SK-N-SH (cell line): ENCODE measurements at regions not wholly inside any gene's neighbourhood (a gene's known extent, or its start where the extent isn't known, plus 50 kb on each side); places are given as distances from the start of the nearest gene placed in this dataset.

Experiments used
- CTCF ChIA-PET: fragments of 300-600, 350-600 bp; formaldehyde crosslinking; extraction: SDS; loops from one replicate; lab custom pipeline; 2021; lab: Yijun Ruan, JAX
- POLR2A ChIA-PET: fragments of 350-600 bp; sonication (Branson Sonifier 250); formaldehyde crosslinking; extraction: SDS; loops from one replicate; lab custom pipeline; 2020; ENCODE audit warnings: antibody characterized with exemption, inconsistent platforms; lab: Yijun Ruan, JAX
- DNase-seq: peaks from one replicate; pipeline ENCODE4 v3.0.0; 2012
- H2AFZ ChIP-seq: fragments of 200-600 bp; sonication (generic); 2 replicates; pipeline ENCODE4 v1.8.1; 2016; ENCODE audit warnings: antibody characterized with exemption, mild to moderate bottlenecking, low read depth
- H3F3A ChIP-seq: fragments of 200-600 bp; sonication (generic); replicated peaks from 2 replicates; pipeline ENCODE3; 2016; ENCODE audit warnings: antibody characterized with exemption, mild to moderate bottlenecking; ENCODE audit not compliant: insufficient read depth
- H3K27ac ChIP-seq, 2 experiments: fragments of 200-500 bp in 1 of 2; fragments of 200-600 bp in 1 of 2; sonication (Bioruptor generic) in 1 of 2; sonication (generic), shearing (Covaris generic) in 1 of 2; 2 replicates each; pipeline versions ENCODE4 v1.5.1 to v1.6.1; 2014 to 2016; ENCODE audit warnings: low read depth in 2 of 2, inconsistent platforms in 1 of 2, low read length in 1 of 2, mild to moderate bottlenecking in 1 of 2, mixed read lengths in 1 of 2
- H3K27me3 ChIP-seq: fragments of 200-600 bp; sonication (generic), shearing (Covaris generic); 2 replicates; pipeline ENCODE4 v1.6.1; 2016; ENCODE audit warnings: mixed run types; ENCODE audit not compliant: insufficient read depth
- H3K36me3 ChIP-seq, 2 experiments: fragments of 200-500 bp in 1 of 2; fragments of 200-600 bp in 1 of 2; sonication (Bioruptor generic) in 1 of 2; sonication (generic) in 1 of 2; replicated peaks in 1 of 2; 2 replicates each; pipeline versions ENCODE3 to v1.5.1; 2014 to 2016; ENCODE audit warnings: low read length in 1 of 2, mild to moderate bottlenecking in 1 of 2; ENCODE audit not compliant: insufficient read depth in 2 of 2, control insufficient read depth in 1 of 2
- H3K4me1 ChIP-seq, 2 experiments: fragments of 200-500 bp in 1 of 2; fragments of 200-600 bp in 1 of 2; sonication (Bioruptor generic) in 1 of 2; sonication (generic), shearing (Covaris generic) in 1 of 2; 2 replicates each; pipeline versions ENCODE4 v1.5.1 to v1.6.1; 2014 to 2016; ENCODE audit warnings: low read depth in 1 of 2, low read length in 1 of 2, mixed run types in 1 of 2; ENCODE audit not compliant: insufficient read depth in 2 of 2, control insufficient read depth in 1 of 2
- H3K4me2 ChIP-seq: fragments of 200-600 bp; sonication (generic), shearing (Covaris generic); 2 replicates; pipeline ENCODE4 v1.6.1; 2017; ENCODE audit warnings: mixed run types
- H3K4me3 ChIP-seq, 2 experiments: fragments of 200-500 bp in 1 of 2; fragments of 200-600 bp in 1 of 2; sonication (Bioruptor generic) in 1 of 2; sonication (generic), shearing (Covaris generic) in 1 of 2; 2 replicates each; pipeline versions ENCODE4 v1.5.1 to v1.8.1; 2014 to 2016; ENCODE audit warnings: low read depth in 2 of 2, inconsistent platforms in 1 of 2, low read length in 1 of 2, mild to moderate bottlenecking in 1 of 2, mixed read lengths in 1 of 2, moderate library complexity in 1 of 2
- H3K79me2 ChIP-seq: fragments of 200-600 bp; sonication (generic); 2 replicates; pipeline ENCODE4 v1.8.1; 2017; ENCODE audit warnings: mild to moderate bottlenecking; ENCODE audit not compliant: insufficient read depth
- H3K9ac ChIP-seq: fragments of 200-600 bp; sonication (generic); 2 replicates; pipeline ENCODE4 v1.6.1; 2017; ENCODE audit warnings: mixed run types
- H3K9me2 ChIP-seq: fragments of 200-600 bp; sonication (generic); 2 replicates; pipeline ENCODE4 v1.6.1; 2017; ENCODE audit warnings: mixed run types
- H3K9me3 ChIP-seq: fragments of 200-600 bp; sonication (generic); 2 replicates; pipeline ENCODE4 v1.6.1; 2017; ENCODE audit warnings: mixed run types, mild to moderate bottlenecking, moderate library complexity
- H4K20me1 ChIP-seq: fragments of 200-600 bp; sonication (generic); 2 replicates; pipeline ENCODE4 v1.6.1; 2017; ENCODE audit warnings: mild to moderate bottlenecking, mixed run types; ENCODE audit not compliant: insufficient read depth
- ELF1 ChIP-seq: IDR thresholded peaks from 2 replicates; pipeline ENCODE4 v1.4.0; 2012
- EP300 ChIP-seq, 2 experiments: IDR thresholded peaks; 2 replicates each; pipeline versions ENCODE4 v1.4.0 to v1.6.1; 2012; ENCODE audit warnings: borderline replicate concordance in 1 of 2, low read depth in 1 of 2, low read length in 1 of 2
- FOXJ3 ChIP-seq: sonication (generic); formaldehyde crosslinking; IDR thresholded peaks from 2 replicates; pipeline ENCODE4 v1.5.1; 2020; ENCODE audit warnings: mild to moderate bottlenecking, missing genetic modification reagents
- FOXM1 ChIP-seq: IDR thresholded peaks from 2 replicates; pipeline ENCODE4 v1.4.0; 2012; ENCODE audit warnings: low read depth, mild to moderate bottlenecking
- GABPA ChIP-seq: IDR thresholded peaks from 2 replicates; pipeline ENCODE4 v1.4.0; 2012; ENCODE audit warnings: low read depth, mild to moderate bottlenecking
- GATA2 ChIP-seq: sonication (generic); formaldehyde crosslinking; IDR thresholded peaks from 2 replicates; pipeline ENCODE4 v1.5.0; 2020; ENCODE audit warnings: mild to moderate bottlenecking, missing genetic modification reagents
- JUND ChIP-seq: IDR thresholded peaks from 2 replicates; pipeline ENCODE4 v1.4.0; 2012
- MEF2A ChIP-seq: IDR thresholded peaks from 2 replicates; pipeline ENCODE4 v1.4.0; 2012; ENCODE audit warnings: low read depth, borderline replicate concordance
- NRF1 ChIP-seq: IDR thresholded peaks from 2 replicates; pipeline ENCODE4 v1.6.1; 2012; ENCODE audit warnings: low read depth, mild to moderate bottlenecking, low read length
- POLR2AphosphoS5 ChIP-seq: IDR thresholded peaks from 2 replicates; pipeline ENCODE4 v1.6.1; 2012; ENCODE audit warnings: low read depth, low read length
- RAD21 ChIP-seq: IDR thresholded peaks from 2 replicates; pipeline ENCODE4 v1.6.1; 2012; ENCODE audit warnings: mild to moderate bottlenecking, low read length
- RCOR1 ChIP-seq: fragments of 150-350 bp; IDR thresholded peaks from 2 replicates; pipeline ENCODE4 v1.6.1; 2017; ENCODE audit warnings: antibody characterized with exemption, low read length
- RFX5 ChIP-seq: IDR thresholded peaks from 2 replicates; pipeline ENCODE4 v1.6.1; 2012; ENCODE audit warnings: mild to moderate bottlenecking, improper control_type of control experiment, low read length
- RXRA ChIP-seq: IDR thresholded peaks from 2 replicates; pipeline ENCODE4 v1.4.0; 2012; ENCODE audit warnings: low read depth, mild to moderate bottlenecking, borderline replicate concordance
- SMC3 ChIP-seq: IDR thresholded peaks from 2 replicates; pipeline ENCODE4 v1.6.1; 2012; ENCODE audit warnings: low read depth, low read length, improper control_type of control experiment
- TAF1 ChIP-seq: IDR thresholded peaks from 2 replicates; pipeline ENCODE4 v1.6.1; 2012; ENCODE audit warnings: low read depth, mild to moderate bottlenecking, low read length, moderate library complexity, borderline replicate concordance
- TCF12 ChIP-seq: IDR thresholded peaks from 2 replicates; pipeline ENCODE4 v1.4.0; 2012
- TEAD4 ChIP-seq: IDR thresholded peaks from 2 replicates; pipeline ENCODE4 v1.4.0; 2012; ENCODE audit warnings: mild to moderate bottlenecking, borderline replicate concordance; ENCODE audit not compliant: insufficient read depth
- YY1 ChIP-seq: IDR thresholded peaks from 2 replicates; pipeline ENCODE4 v1.4.0; 2012; ENCODE audit warnings: low read depth, mild to moderate bottlenecking
- WGBS: methylation state at CpG from one replicate; pipeline ENCODE4 v1.1.6; 2017; ENCODE audit warnings: low lambda C conversion rate; 5-methylcytosine and 5-hydroxymethylcytosine counted together
- TF ChIP-seq, protein P1 (sequence below): IDR thresholded peaks from 2 replicates; pipeline ENCODE4 v1.4.0; 2012; ENCODE audit warnings: low read depth, borderline replicate concordance
- TF ChIP-seq, protein P2 (sequence below): fragments of 200-600 bp; sonication (generic); IDR thresholded peaks from 2 replicates; pipeline ENCODE4 v1.6.1; 2017; ENCODE audit warnings: antibody characterized with exemption, mild to moderate bottlenecking, moderate library complexity
- TF ChIP-seq, protein P3 (sequence below): IDR thresholded peaks from 2 replicates; pipeline ENCODE4; 2012

DNA sequence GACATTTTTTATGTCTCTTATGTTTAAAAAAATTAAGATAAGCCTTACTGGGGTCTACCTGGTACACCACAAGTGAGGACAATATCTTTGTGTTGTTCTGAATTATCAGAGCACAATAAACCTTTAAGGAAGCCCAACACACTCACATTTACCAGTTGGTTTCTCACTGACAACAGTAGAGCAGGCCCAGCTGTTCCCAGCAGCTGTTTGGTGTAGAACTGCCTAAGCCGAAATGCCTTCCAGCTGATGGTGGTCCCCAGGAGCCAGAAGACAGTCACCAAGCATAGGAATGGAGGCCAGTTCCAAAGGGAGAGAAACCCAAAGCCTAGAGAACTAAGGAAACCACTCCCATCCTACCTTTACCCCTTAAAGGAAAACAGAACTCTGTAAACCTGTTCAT is 428.6 kb upstream of the CAMK1G start:
- no peak overlapping the region for H3K4me3 ChIP-seq
- no peak overlapping the region for H2AFZ ChIP-seq
- H3K79me2 ChIP-seq, result no peaks in the 10 kb centered on the region
- H3F3A ChIP-seq, result no peaks in the 10 kb centered on the region
- no peak overlapping the region for H3K27ac ChIP-seq
- H3K9me2 ChIP-seq, result no peaks in the 10 kb centered on the region
- DNase-seq, result no peak
- WGBS, result 63% methylated on average over 1 of the region's 1 CpG
- CTCF ChIA-PET, result interaction anchor here (1.5 kb wide), 1 partner anchor 503 kb away, joined by 5 read pairs; no protein-coding TSS in a partner anchor
- no peak overlapping the region for H3K9ac ChIP-seq
- H3K4me1 ChIP-seq, result peaks cover 0 to 5% of the 10 kb centered on the region in 2 experiments; a peak in 1 of 4 replicates
- no peak overlapping the region for H3K4me2 ChIP-seq
- no peaks in the 10 kb centered on the region for H3K27me3 ChIP-seq
- no peaks in the 10 kb centered on the region for H4K20me1 ChIP-seq
- TF ChIP-seq, protein P1, sequence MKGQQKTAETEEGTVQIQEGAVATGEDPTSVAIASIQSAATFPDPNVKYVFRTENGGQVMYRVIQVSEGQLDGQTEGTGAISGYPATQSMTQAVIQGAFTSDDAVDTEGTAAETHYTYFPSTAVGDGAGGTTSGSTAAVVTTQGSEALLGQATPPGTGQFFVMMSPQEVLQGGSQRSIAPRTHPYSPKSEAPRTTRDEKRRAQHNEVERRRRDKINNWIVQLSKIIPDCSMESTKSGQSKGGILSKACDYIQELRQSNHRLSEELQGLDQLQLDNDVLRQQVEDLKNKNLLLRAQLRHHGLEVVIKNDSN, result no peak
- no peak for TF ChIP-seq RCOR1
- no peak for TF ChIP-seq NRF1
- no peak for TF ChIP-seq FOXJ3
- TF ChIP-seq POLR2AphosphoS5, result no peak
- no peak for TF ChIP-seq TAF1
- no peak for TF ChIP-seq RFX5
- TF ChIP-seq JUND, result no peak
- TF ChIP-seq ELF1, result no peak
- POLR2A ChIA-PET, result no interaction called here
- no peaks in the 10 kb centered on the region for H3K9me3 ChIP-seq
- no peaks in the 10 kb centered on the region for H3K36me3 ChIP-seq

DNA sequence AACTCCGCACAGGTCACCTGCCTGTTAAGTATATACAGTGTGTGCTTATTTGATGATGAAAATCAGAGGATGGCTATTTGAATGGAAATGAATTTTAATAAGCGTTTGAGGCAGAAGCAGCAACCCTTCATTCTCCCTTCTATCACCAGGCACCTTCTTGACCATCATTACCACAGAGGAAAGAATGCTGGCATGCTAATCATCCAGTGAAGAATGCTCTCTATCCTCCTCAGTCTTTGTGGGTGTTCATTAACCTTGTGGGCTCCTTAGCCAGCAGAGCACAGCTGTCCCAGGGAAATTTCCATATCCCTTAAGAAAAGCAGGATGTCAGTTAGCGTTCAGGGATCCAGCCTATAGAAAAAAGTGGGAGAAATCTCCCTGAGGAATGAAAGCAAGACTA is 428.0 kb upstream of the CAMK1G start:
- Histone ChIP-seq H3K9me3 (no peaks in the 10 kb centered on the region), H3K27ac (no peak overlapping the region), H3K4me2 (no peak overlapping the region), H3K36me3 (no peaks in the 10 kb centered on the region), H3K4me1 (peaks cover 0 to 5% of the 10 kb centered on the region in 2 experiments; a peak in 1 of 4 replicates), H2AFZ (no peak overlapping the region), H3K79me2 (no peaks in the 10 kb centered on the region), H4K20me1 (no peaks in the 10 kb centered on the region), H3K9me2 (no peaks in the 10 kb centered on the region), H3F3A (no peaks in the 10 kb centered on the region), H3K4me3 (no peak overlapping the region), H3K9ac (no peak overlapping the region), H3K27me3 (no peaks in the 10 kb centered on the region)
- DNase-seq, result no peak
- ChIA-PET POLR2A (no interaction called here), CTCF (interaction anchor here (1.5 kb wide), 1 partner anchor 503 kb away, joined by 5 read pairs; no protein-coding TSS in a partner anchor)
- no peak for TF ChIP-seq TAF1
- TF ChIP-seq TEAD4, result no peak
- no peak for TF ChIP-seq FOXJ3
- TF ChIP-seq NRF1, result no peak
- no peak for TF ChIP-seq POLR2AphosphoS5
- no peak for TF ChIP-seq MEF2A
- 89% methylated on average over 3 of the region's 3 CpGs for WGBS

DNA sequence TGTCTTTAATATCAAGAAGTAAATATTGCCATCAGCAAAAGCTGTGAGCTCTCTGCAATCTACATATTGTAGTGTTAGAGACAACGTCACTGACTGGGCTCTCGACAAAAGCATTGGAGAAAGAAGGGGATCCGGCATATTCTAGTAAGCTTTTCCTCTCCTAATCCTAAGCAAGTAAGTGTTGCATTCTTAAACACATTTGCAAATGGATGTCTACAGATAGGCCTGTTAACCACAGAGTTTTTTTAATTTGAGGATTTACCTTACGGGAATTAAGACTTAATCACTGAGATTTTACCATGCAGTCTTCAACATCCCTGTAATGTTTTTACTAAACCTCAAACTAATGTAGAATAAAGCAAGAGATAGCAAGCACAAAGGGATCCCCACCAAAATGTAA is 426.5 kb upstream of the CAMK1G start:
- Histone ChIP-seq H3K27ac (no peak overlapping the region), H2AFZ (no peak overlapping the region), H3K9ac (no peak overlapping the region), H3K79me2 (no peaks in the 10 kb centered on the region), H3K9me3 (no peaks in the 10 kb centered on the region), H3F3A (no peaks in the 10 kb centered on the region), H3K4me2 (no peak overlapping the region), H3K4me1 (peaks cover 0 to 5% of the 10 kb centered on the region in 2 experiments; a peak in 1 of 4 replicates), H4K20me1 (no peaks in the 10 kb centered on the region), H3K4me3 (no peak overlapping the region), H3K36me3 (no peaks in the 10 kb centered on the region), H3K9me2 (no peaks in the 10 kb centered on the region), H3K27me3 (no peaks in the 10 kb centered on the region)
- TF ChIP-seq MEF2A (no peak), GABPA (no peak), EP300 (IDR thresholded peaks at IDR 0.05; ENCODE audit: borderline replicate concordance in 1 of 2, low read depth in 1 of 2, low read length in 1 of 2) (no peak), FOXM1 (no peak), JUND (no peak), RAD21 (no peak), GATA2 (no peak), YY1 (no peak), ELF1 (no peak), RXRA (no peak), SMC3 (no peak), TCF12 (no peak)
- TF ChIP-seq, protein P2, sequence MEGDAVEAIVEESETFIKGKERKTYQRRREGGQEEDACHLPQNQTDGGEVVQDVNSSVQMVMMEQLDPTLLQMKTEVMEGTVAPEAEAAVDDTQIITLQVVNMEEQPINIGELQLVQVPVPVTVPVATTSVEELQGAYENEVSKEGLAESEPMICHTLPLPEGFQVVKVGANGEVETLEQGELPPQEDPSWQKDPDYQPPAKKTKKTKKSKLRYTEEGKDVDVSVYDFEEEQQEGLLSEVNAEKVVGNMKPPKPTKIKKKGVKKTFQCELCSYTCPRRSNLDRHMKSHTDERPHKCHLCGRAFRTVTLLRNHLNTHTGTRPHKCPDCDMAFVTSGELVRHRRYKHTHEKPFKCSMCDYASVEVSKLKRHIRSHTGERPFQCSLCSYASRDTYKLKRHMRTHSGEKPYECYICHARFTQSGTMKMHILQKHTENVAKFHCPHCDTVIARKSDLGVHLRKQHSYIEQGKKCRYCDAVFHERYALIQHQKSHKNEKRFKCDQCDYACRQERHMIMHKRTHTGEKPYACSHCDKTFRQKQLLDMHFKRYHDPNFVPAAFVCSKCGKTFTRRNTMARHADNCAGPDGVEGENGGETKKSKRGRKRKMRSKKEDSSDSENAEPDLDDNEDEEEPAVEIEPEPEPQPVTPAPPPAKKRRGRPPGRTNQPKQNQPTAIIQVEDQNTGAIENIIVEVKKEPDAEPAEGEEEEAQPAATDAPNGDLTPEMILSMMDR, result no peak
- TF ChIP-seq, protein P3, sequence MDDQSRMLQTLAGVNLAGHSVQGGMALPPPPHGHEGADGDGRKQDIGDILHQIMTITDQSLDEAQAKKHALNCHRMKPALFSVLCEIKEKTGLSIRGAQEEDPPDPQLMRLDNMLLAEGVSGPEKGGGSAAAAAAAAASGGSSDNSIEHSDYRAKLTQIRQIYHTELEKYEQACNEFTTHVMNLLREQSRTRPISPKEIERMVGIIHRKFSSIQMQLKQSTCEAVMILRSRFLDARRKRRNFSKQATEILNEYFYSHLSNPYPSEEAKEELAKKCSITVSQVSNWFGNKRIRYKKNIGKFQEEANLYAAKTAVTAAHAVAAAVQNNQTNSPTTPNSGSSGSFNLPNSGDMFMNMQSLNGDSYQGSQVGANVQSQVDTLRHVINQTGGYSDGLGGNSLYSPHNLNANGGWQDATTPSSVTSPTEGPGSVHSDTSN, result no peak
- WGBS, result 90% methylated on average over 4 of the region's 4 CpGs
- ChIA-PET CTCF (interaction anchor here (1.6 kb wide), 1 partner anchor 80 kb away, joined by 4 read pairs; no protein-coding TSS in a partner anchor), POLR2A (no interaction called here)
- DNase-seq, result no peak
